ENCODE measurements at regions not wholly inside any gene's neighbourhood (a gene's known extent, or its start where the extent isn't known, plus 50 kb on each side); places are given as distances from the start of the nearest gene placed in this dataset.

GRCh38 chr1:67886076-67886475 is 52.8 kb upstream of the GNG12 start:
- TF ChIP-seq CTCF (IDR thresholded peaks at IDR 0.05; ENCODE audit: poor library complexity) (no peak), EZH2 (IDR thresholded peaks at IDR 0.05; ENCODE audit: borderline replicate concordance) (no peak), EZH2phosphoT487 (IDR thresholded peaks at IDR 0.05; ENCODE audit: low read depth, severe bottlenecking, unreplicated experiment) (no peak)
